ENCODE measurements at regions not wholly inside any gene's neighbourhood (a gene's known extent, or its start where the extent isn't known, plus 50 kb on each side); places are given as distances from the start of the nearest gene placed in this dataset.

DNA sequence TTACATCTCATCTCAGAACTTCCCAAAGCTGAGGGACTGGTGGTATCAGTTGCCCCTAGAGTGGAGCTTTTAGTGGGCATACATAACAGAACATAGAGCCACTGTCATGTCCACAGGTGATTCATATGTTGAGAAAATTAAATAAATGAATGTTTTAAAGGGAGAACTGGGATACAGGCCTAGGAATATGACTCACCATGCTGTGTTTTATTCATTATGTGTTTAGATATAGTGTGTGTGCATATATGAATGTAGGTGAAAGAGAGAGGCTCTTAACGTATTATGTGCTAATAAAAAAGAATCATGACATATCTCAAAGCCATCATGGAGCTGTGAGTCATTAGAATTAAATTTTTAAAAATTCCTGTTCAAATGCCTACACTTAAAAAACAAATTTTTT lies 332.2 kb upstream of the RSPO3 start:
- DNase-seq (ENCODE audit: low read depth): no peak
- TF ChIP-seq, protein P1, sequence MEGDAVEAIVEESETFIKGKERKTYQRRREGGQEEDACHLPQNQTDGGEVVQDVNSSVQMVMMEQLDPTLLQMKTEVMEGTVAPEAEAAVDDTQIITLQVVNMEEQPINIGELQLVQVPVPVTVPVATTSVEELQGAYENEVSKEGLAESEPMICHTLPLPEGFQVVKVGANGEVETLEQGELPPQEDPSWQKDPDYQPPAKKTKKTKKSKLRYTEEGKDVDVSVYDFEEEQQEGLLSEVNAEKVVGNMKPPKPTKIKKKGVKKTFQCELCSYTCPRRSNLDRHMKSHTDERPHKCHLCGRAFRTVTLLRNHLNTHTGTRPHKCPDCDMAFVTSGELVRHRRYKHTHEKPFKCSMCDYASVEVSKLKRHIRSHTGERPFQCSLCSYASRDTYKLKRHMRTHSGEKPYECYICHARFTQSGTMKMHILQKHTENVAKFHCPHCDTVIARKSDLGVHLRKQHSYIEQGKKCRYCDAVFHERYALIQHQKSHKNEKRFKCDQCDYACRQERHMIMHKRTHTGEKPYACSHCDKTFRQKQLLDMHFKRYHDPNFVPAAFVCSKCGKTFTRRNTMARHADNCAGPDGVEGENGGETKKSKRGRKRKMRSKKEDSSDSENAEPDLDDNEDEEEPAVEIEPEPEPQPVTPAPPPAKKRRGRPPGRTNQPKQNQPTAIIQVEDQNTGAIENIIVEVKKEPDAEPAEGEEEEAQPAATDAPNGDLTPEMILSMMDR (IDR thresholded peaks at IDR 0.05; ENCODE audit: low read depth, low read length, missing control alignments): no peak
- H3K4me3 ChIP-seq (ENCODE audit: low read depth, low read length): no peak overlapping the region

GRCh38 chr6:126787635-126788034 lies 330.8 kb upstream of the RSPO3 start:
- H3K4me3 ChIP-seq (ENCODE audit: low read depth, low read length): no peak overlapping the region
- TF ChIP-seq, protein P1 (IDR thresholded peaks at IDR 0.05; ENCODE audit: low read depth, low read length, missing control alignments): no peak
- DNase-seq (ENCODE audit: low read depth): no peak

- DNase-seq (ENCODE audit: low read depth): no peak
- no peak overlapping the region for H3K4me3 ChIP-seq (ENCODE audit: low read depth, low read length)
Observed at GRCh38 chr6:126788861-126789365, 329.6 kb upstream of the RSPO3 start.

DNA sequence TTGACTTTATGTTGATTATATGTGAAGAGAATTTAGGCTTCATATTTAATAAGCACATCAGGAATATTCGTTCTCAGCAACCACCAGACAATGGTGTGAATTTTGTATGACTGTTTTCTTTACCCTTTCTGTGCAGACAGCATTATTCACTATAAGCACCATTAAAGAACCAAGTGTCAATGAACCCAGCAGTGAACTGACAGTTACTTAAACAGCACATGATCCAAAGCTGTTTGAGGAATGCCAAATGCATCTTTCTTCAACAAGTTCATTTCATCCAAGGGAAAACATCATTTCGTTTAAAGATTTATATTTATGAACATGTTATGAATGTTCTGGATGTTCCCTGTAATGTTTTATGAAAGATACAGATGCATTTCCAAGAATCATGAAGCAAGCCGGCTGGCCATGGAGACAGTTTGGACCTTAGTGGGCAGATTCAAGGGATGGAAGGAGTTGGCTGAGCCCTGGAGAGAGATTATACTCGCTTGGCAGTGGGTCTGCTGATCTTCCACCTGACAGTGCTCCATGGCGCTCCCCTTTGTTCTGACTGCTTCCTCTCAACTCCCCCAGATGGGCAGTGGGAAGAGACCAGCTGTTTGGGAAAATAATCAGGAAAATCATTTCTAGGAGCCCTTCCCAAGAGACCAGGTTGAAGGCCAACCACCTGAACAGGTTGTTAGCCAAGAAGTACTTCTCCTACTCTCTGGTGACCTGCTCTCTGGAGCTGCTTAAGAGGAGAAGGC lies 326.0 kb upstream of the RSPO3 start:
- DNase-seq (ENCODE audit: low read depth): no peak
- H3K4me3 ChIP-seq (ENCODE audit: low read depth, low read length): no peak overlapping the region
- TF ChIP-seq, protein P1 (IDR thresholded peaks at IDR 0.05; ENCODE audit: low read depth, low read length, missing control alignments): no peak

More at GRCh38 chr6:126788861-126789365, 329.6 kb upstream of the RSPO3 start:
- TF ChIP-seq, protein P1 (IDR thresholded peaks at IDR 0.05; ENCODE audit: low read depth, low read length, missing control alignments): no peak

DNA sequence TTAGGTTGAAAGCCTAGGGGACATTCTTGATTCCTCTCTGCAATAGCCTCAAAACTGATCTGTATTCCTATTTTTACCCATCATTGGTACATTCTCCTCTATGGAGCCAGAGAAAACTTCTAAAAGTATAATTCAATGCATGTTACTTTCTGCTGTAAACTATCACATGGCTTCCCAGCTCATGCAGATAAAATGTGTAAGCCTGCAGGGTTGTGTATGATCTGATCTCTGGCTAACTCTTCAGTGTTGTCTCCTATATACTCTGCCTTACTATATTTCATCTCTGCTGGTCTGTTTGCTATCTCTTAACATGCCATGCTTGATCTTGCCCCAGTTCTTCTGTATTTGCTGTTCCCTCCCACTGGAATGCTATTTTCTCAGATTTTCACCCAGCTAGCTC lies 323.3 kb upstream of the RSPO3 start:
- no peak for DNase-seq (ENCODE audit: low read depth)
- TF ChIP-seq, protein P1 (IDR thresholded peaks at IDR 0.05; ENCODE audit: low read depth, low read length, missing control alignments): no peak
- no peak overlapping the region for H3K4me3 ChIP-seq (ENCODE audit: low read depth, low read length)

GRCh38 chr6:126797981-126798380 lies 320.5 kb upstream of the RSPO3 start:
- no peak overlapping the region for H3K4me3 ChIP-seq (ENCODE audit: low read depth, low read length)
- TF ChIP-seq, protein P1 (IDR thresholded peaks at IDR 0.05; ENCODE audit: low read depth, low read length, missing control alignments): no peak

GRCh38 chr6:126803769-126804168 lies 314.7 kb upstream of the RSPO3 start:
- DNase-seq (ENCODE audit: low read depth): no peak
- TF ChIP-seq, protein P1 (IDR thresholded peaks at IDR 0.05; ENCODE audit: low read depth, low read length, missing control alignments): no peak
- no peak overlapping the region for H3K4me3 ChIP-seq (ENCODE audit: low read depth, low read length)

More at GRCh38 chr6:126797981-126798380, 320.5 kb upstream of the RSPO3 start:
- DNase-seq (ENCODE audit: low read depth): no peak

All from GM12864 (cell line).